Type B pancreatic cell (in vitro differentiated cells): ENCODE measurements at regions not wholly inside any gene's neighbourhood (a gene's known extent, or its start where the extent isn't known, plus 50 kb on each side); places are given as distances from the start of the nearest gene placed in this dataset.
"Not testable (repeated sequence)": the region's sequence is repeated elsewhere in the genome, so short reads cannot be mapped to it uniquely, and the experiment has no call there.

Experiments
- DNase-seq: peaks from one replicate; pipeline ENCODE4 v3.0.0; 2021; ENCODE audit warnings: mixed read lengths; ENCODE audit not compliant: unreplicated experiment; ENCODE audit errors: extremely low spot score
- H3K27ac Mint-ChIP-seq: 2 replicates; pipeline ENCODE4 v1.8.0; 2021; ENCODE audit warnings: mild to moderate bottlenecking, mixed read lengths
- H3K27me3 Mint-ChIP-seq: 2 replicates; pipeline ENCODE4 v1.8.0; 2021; ENCODE audit warnings: mixed read lengths
- H3K36me3 Mint-ChIP-seq: 2 replicates; pipeline ENCODE4 v1.8.0; 2021; ENCODE audit warnings: mixed read lengths
- H3K4me1 Mint-ChIP-seq: one replicate; pipeline ENCODE4 v1.8.0; 2021; ENCODE audit warnings: mixed read lengths; ENCODE audit not compliant: unreplicated experiment
- H3K4me3 Mint-ChIP-seq: 2 replicates; pipeline ENCODE4 v1.8.0; 2021; ENCODE audit warnings: mild to moderate bottlenecking, mixed read lengths
- H3K9me3 Mint-ChIP-seq: 2 replicates; pipeline ENCODE4 v1.8.0; 2021; ENCODE audit warnings: mixed read lengths
- CTCF ChIP-seq: fragments of 200-600 bp; sonication (generic); conservative IDR thresholded peaks from 2 replicates; pipeline ENCODE4 v1.5.0; 2021; ENCODE audit warnings: antibody characterized with exemption, mild to moderate bottlenecking

GRCh38 chr2:175595139-175595538, 406.9 kb downstream of the LNPK start:
- Mint-ChIP-seq H3K27me3 (no peaks in the 10 kb centered on the region), H3K4me3 (no peak overlapping the region), H3K4me1 (peaks cover 4% of the 10 kb centered on the region), H3K36me3 (no peaks in the 10 kb centered on the region), H3K9me3 (peaks cover 4% of the 10 kb centered on the region), H3K27ac (no peak overlapping the region)
- no peak for TF ChIP-seq CTCF
- no peak for DNase-seq

GRCh38 chr2:175593686-175594525, 408.2 kb downstream of the LNPK start:
- H3K27ac Mint-ChIP-seq, result peak overlapping the region; percentile 89
- H3K36me3 Mint-ChIP-seq, H3K27me3 Mint-ChIP-seq, DNase-seq, H3K9me3 Mint-ChIP-seq, H3K4me1 Mint-ChIP-seq: not testable (repeated sequence)
- peak overlapping the region; percentile 95 for H3K4me3 Mint-ChIP-seq

- not testable (repeated sequence) for H3K4me1 Mint-ChIP-seq, DNase-seq, H3K4me3 Mint-ChIP-seq, H3K9me3 Mint-ChIP-seq, H3K36me3 Mint-ChIP-seq, H3K27ac Mint-ChIP-seq, H3K27me3 Mint-ChIP-seq
Measured at GRCh38 chr2:175588213-175588612, 406.7 kb upstream of the ATP5MC3 start.

- no peak overlapping the region for H3K4me3 Mint-ChIP-seq
- no peaks in the 10 kb centered on the region for H3K4me1 Mint-ChIP-seq
- no peak for DNase-seq
- H3K27ac Mint-ChIP-seq, result no peak overlapping the region
- TF ChIP-seq CTCF, result no peak
- H3K36me3 Mint-ChIP-seq, result no peaks in the 10 kb centered on the region
- H3K27me3 Mint-ChIP-seq, result no peaks in the 10 kb centered on the region
- no peaks in the 10 kb centered on the region for H3K9me3 Mint-ChIP-seq
Measured at GRCh38 chr2:175585496-175585895, 404.0 kb upstream of the ATP5MC3 start.

GRCh38 chr2:175580652-175581051, 399.1 kb upstream of the ATP5MC3 start:
- peaks cover 5% of the 10 kb centered on the region for H3K9me3 Mint-ChIP-seq
- no peak overlapping the region for H3K4me3 Mint-ChIP-seq
- no peak for DNase-seq
- no peaks in the 10 kb centered on the region for H3K36me3 Mint-ChIP-seq
- no peak for TF ChIP-seq CTCF
- H3K27me3 Mint-ChIP-seq, result no peaks in the 10 kb centered on the region
- H3K27ac Mint-ChIP-seq, result no peak overlapping the region
- peaks cover 7% of the 10 kb centered on the region for H3K4me1 Mint-ChIP-seq

GRCh38 chr2:175579646-175580045, 398.1 kb upstream of the ATP5MC3 start:
- no peak for DNase-seq
- no peak for TF ChIP-seq CTCF
- Mint-ChIP-seq H3K27ac (no peak overlapping the region), H3K27me3 (peaks cover 4% of the 10 kb centered on the region), H3K4me1 (peaks cover 7% of the 10 kb centered on the region), H3K9me3 (peaks cover 5% of the 10 kb centered on the region), H3K36me3 (no peaks in the 10 kb centered on the region), H3K4me3 (no peak overlapping the region)
